ENCODE measurements at regions not wholly inside any gene's neighbourhood (a gene's known extent, or its start where the extent isn't known, plus 50 kb on each side); places are given as distances from the start of the nearest gene placed in this dataset.
"Not testable (repeated sequence)": the region's sequence is repeated elsewhere in the genome, so short reads cannot be mapped to it uniquely, and the experiment has no call there.

DNA sequence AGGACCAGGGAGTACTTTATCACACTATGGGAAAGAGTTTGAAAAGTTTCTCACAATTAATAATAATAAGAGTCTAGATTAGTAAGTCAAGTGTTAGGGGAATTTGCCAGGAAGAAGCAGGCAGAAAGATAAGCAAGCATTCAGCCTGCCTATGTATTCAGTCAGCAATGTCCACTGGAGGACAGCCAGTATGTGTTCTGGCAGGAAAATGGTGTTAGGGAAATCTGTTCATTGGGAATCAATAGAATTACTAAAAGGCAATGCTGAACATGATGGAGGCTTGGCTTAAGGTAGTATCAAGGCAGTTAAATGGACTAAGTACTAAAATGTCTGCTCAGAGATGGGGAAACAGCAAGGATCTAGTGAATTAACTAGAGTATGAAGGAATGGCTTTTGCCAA, 221.2 kb downstream of the PPP4R3C start:
- Histone ChIP-seq H3K27me3 (no peaks in the 10 kb centered on the region), H3K27ac (no peak overlapping the region), H3K4me1 (no peaks in the 10 kb centered on the region), H3K4me3 (no peak overlapping the region), H3K36me3 (no peaks in the 10 kb centered on the region), H3K9me3 (peaks cover 0 to 13% of the 10 kb centered on the region in 2 donors)
- ATAC-seq (no peak), DNase-seq (peak in 1 of 4 donors; percentile 1)
- TF ChIP-seq CTCF (IDR thresholded peaks at IDR 0.05), result no peak
- intact Hi-C loops (cut with DNase I), result no loop called here

DNA sequence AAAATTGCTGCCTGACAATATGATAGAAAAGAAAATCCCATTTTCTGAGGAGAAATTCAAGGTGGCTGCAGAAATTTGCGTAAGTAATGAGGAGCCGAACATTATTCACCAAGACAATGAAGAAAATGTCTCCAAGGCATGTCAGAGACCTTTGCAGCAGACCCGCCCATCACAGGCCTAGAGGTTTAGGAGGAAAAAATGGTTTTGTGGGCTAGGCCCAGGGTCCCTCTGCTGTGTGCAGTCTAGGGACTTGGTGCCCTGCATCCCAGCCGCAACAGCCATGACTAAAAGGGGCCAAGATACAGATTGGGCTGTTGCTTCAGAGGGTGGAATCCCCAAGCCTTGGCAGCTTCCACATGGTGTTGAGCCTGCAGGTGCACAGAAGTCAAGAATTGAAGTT, 223.1 kb downstream of the PPP4R3C start:
- ATAC-seq, result not testable (repeated sequence)

DNA sequence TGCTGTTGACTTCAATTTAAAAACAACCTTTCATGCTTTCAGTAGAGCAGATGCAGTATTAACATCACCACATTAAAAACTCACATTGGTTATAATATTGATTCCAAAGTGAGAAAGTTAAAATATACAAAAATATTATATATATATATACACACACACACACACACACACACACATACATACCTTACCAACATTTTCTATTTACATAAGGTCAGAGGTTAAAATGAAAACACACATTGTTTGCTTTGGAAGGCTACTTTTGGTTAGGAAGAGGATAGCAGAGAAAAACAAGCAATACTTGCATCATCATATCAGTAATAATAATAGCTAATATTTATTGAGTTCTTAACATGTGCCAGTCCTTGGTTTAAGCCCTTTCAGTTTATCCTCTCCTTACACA, 226.5 kb downstream of the PPP4R3C start:
- no peak for TF ChIP-seq CTCF (IDR thresholded peaks at IDR 0.05)
- no peak for ATAC-seq
- no peak for DNase-seq

More for the DNA sequence above, 223.1 kb downstream of the PPP4R3C start:
- intact Hi-C loops (cut with DNase I); DNase-seq; H3K36me3 ChIP-seq; H3K27me3 ChIP-seq; H3K27ac ChIP-seq; H3K4me1 ChIP-seq; H3K4me3 ChIP-seq: not testable (repeated sequence)
- H3K9me3 ChIP-seq, result peaks cover 0 to 13% of the 10 kb centered on the region in 2 donors

GRCh38 chrX:27229721-27230120, 233.4 kb downstream of the PPP4R3C start:
- Histone ChIP-seq H3K9me3 (no peaks in the 10 kb centered on the region), H3K4me3 (no peak overlapping the region), H3K27me3 (no peaks in the 10 kb centered on the region), H3K4me1 (no peaks in the 10 kb centered on the region), H3K27ac (no peak overlapping the region), H3K36me3 (no peaks in the 10 kb centered on the region)
- DNase-seq, result no peak
- intact Hi-C loops (cut with DNase I), result no loop called here
- TF ChIP-seq CTCF (IDR thresholded peaks at IDR 0.05), result no peak
- no peak for ATAC-seq

More for the DNA sequence above, 226.5 kb downstream of the PPP4R3C start:
- H3K27ac ChIP-seq, result no peak overlapping the region
- H3K4me1 ChIP-seq, result no peaks in the 10 kb centered on the region
- no peak overlapping the region for H3K4me3 ChIP-seq
- peaks cover 0 to 13% of the 10 kb centered on the region in 2 donors for H3K9me3 ChIP-seq
- H3K36me3 ChIP-seq, result no peaks in the 10 kb centered on the region
- intact Hi-C loops (cut with DNase I), result no loop called here
- no peaks in the 10 kb centered on the region for H3K27me3 ChIP-seq

GRCh38 chrX:27222661-27223060, 240.5 kb downstream of the PPP4R3C start:
- no peak for TF ChIP-seq CTCF (IDR thresholded peaks at IDR 0.05)
- intact Hi-C loops (cut with DNase I), result no loop called here
- Histone ChIP-seq H3K27ac (no peak overlapping the region), H3K9me3 (no peaks in the 10 kb centered on the region), H3K36me3 (no peaks in the 10 kb centered on the region), H3K4me1 (no peaks in the 10 kb centered on the region), H3K4me3 (no peak overlapping the region), H3K27me3 (no peaks in the 10 kb centered on the region)
- DNase-seq (peak in 1 of 4 donors; percentile 46), ATAC-seq (no peak)

DNA sequence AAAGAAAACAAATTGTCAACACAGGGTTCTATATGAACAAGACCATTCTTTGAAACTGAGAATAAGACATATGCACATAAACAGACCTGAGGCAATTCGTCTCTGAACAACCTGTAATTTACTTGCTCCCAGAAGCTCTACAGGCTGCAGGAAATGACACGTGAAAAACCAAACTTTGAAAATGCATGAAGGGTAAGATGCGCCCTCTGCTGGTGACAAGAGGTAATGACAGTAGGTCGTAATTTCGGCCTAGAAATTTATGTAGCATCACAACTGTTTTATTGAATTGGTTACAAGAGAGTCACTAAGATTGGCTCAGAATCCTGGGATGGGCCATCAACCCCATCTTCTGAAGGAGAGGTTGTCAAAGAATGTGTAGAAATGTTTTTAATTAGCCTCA, 276.5 kb downstream of the PPP4R3C start:
- intact Hi-C loops (cut with DNase I), result no loop called here
- peak; percentile 52 to 73 for TF ChIP-seq CTCF (IDR thresholded peaks at IDR 0.05)
- Histone ChIP-seq H3K4me1 (no peaks in the 10 kb centered on the region), H3K36me3 (no peaks in the 10 kb centered on the region), H3K27ac (no peak overlapping the region), H3K9me3 (no peaks in the 10 kb centered on the region), H3K4me3 (no peak overlapping the region), H3K27me3 (no peaks in the 10 kb centered on the region)
- ATAC-seq (peak; percentile 54), DNase-seq (peak in 1 of 4 donors; percentile 2)
